Liver (tissue), 8 donors: ENCODE measurements at regions not wholly inside any gene's neighbourhood (a gene's known extent, or its start where the extent isn't known, plus 50 kb on each side); places are given as distances from the start of the nearest gene placed in this dataset.

Experiments
- DNase-seq: peaks from one replicate; pipeline ENCODE4 v3.0.0-alpha.2; 2017; ENCODE audit warnings: low spot score
- H3K27ac ChIP-seq, 2 donors: one replicate each; pipeline ENCODE4 v1.7.0; 2013; ENCODE audit warnings: inconsistent platforms in 2 of 2, low read length in 2 of 2, control low read depth in 1 of 2, low read depth in 1 of 2, mild to moderate bottlenecking in 1 of 2
- H3K27me3 ChIP-seq, 4 donors: one replicate each; pipeline versions ENCODE4 v1.6.1 to v1.7.0; 2013; ENCODE audit warnings: low read length in 3 of 4, inconsistent platforms in 1 of 4, mild to moderate bottlenecking in 1 of 4, moderate library complexity in 1 of 4; ENCODE audit not compliant: control insufficient read depth in 4 of 4, insufficient read depth in 4 of 4
- H3K36me3 ChIP-seq, 4 donors: one replicate each; pipeline versions ENCODE4 v1.6.1 to v1.7.0; 2013; ENCODE audit warnings: low read length in 3 of 4, mild to moderate bottlenecking in 3 of 4, low read depth in 1 of 4, moderate library complexity in 1 of 4; ENCODE audit not compliant: control insufficient read depth in 4 of 4, insufficient read depth in 3 of 4
- H3K4me1 ChIP-seq, 4 donors: one replicate each; pipeline versions ENCODE4 v1.6.1 to v1.7.0; 2013; ENCODE audit warnings: low read length in 3 of 4, mild to moderate bottlenecking in 3 of 4, moderate library complexity in 1 of 4; ENCODE audit not compliant: control insufficient read depth in 4 of 4, insufficient read depth in 4 of 4
- H3K4me3 ChIP-seq, 3 donors: one replicate each; pipeline versions ENCODE4 v1.6.1 to v1.7.0; 2013; ENCODE audit warnings: low read length in 3 of 3, control low read depth in 1 of 3, low read depth in 1 of 3, mild to moderate bottlenecking in 1 of 3
- H3K9ac ChIP-seq, 2 donors: one replicate each; pipeline ENCODE4 v1.7.0; 2013; ENCODE audit warnings: low read length in 2 of 2, mild to moderate bottlenecking in 2 of 2, moderate library complexity in 2 of 2, control low read depth in 1 of 2, low read depth in 1 of 2
- H3K9me3 ChIP-seq, 4 donors: one replicate each; pipeline versions ENCODE4 v1.6.1 to v1.7.0; 2013; ENCODE audit warnings: low read length in 3 of 4; ENCODE audit not compliant: control insufficient read depth in 4 of 4
- CTCF ChIP-seq: fragments of 150-350 bp; IDR thresholded peaks from 2 replicates; pipeline ENCODE4 v1.5.1; 2017; ENCODE audit warnings: improper control_type of control experiment, low read depth, low read length; ENCODE audit not compliant: missing input control
- EGR1 ChIP-seq, 2 donors: IDR thresholded peaks; 2 replicates each; pipeline ENCODE4 v1.6.1; 2016 to 2018; ENCODE audit warnings: antibody characterized with exemption in 2 of 2, low read depth in 2 of 2
- FOXA1 ChIP-seq: IDR thresholded peaks from 2 replicates; pipeline ENCODE4 v1.6.1; 2016; ENCODE audit warnings: antibody characterized with exemption
- FOXA2 ChIP-seq: IDR thresholded peaks from 2 replicates; pipeline ENCODE4 v1.6.1; 2016; ENCODE audit warnings: antibody characterized with exemption
- GABPA ChIP-seq, 2 donors: IDR thresholded peaks in 1 of 2; conservative IDR thresholded peaks in 1 of 2; 2 replicates each; pipeline ENCODE4 v1.6.1; 2016; ENCODE audit warnings: antibody characterized with exemption in 2 of 2, mild to moderate bottlenecking in 1 of 2, moderate library complexity in 1 of 2
- HNF4A ChIP-seq, 2 donors: conservative IDR thresholded peaks; 2 replicates each; pipeline ENCODE4 v1.6.1; 2016; ENCODE audit warnings: antibody characterized with exemption in 2 of 2, mild to moderate bottlenecking in 2 of 2
- HNF4G ChIP-seq: IDR thresholded peaks from 2 replicates; pipeline ENCODE4 v1.6.1; 2016; ENCODE audit warnings: antibody characterized with exemption
- JUND ChIP-seq, 2 donors: IDR thresholded peaks; 2 replicates each; pipeline ENCODE4 v1.6.1; 2016; ENCODE audit warnings: antibody characterized with exemption in 2 of 2
- NR2F2 ChIP-seq: IDR thresholded peaks from 2 replicates; pipeline ENCODE4 v1.6.1; 2016; ENCODE audit warnings: antibody characterized with exemption
- RAD21 ChIP-seq, 2 donors: IDR thresholded peaks; 2 replicates each; pipeline ENCODE4 v1.6.1; 2016; ENCODE audit warnings: antibody characterized with exemption in 2 of 2, mild to moderate bottlenecking in 2 of 2
- REST ChIP-seq: IDR thresholded peaks from 2 replicates; pipeline ENCODE4 v1.6.1; 2016; ENCODE audit warnings: antibody characterized with exemption, mild to moderate bottlenecking
- RXRA ChIP-seq, 2 donors: IDR thresholded peaks; 2 replicates each; pipeline ENCODE4 v1.6.1; 2017 to 2018; ENCODE audit warnings: antibody characterized with exemption in 2 of 2, mild to moderate bottlenecking in 1 of 2
- SP1 ChIP-seq: IDR thresholded peaks from 2 replicates; pipeline ENCODE4 v1.6.1; 2018; ENCODE audit warnings: antibody characterized with exemption, mild to moderate bottlenecking
- TAF1 ChIP-seq: conservative IDR thresholded peaks from 2 replicates; pipeline ENCODE4 v1.6.1; 2016; ENCODE audit warnings: antibody characterized with exemption, mild to moderate bottlenecking
- YY1 ChIP-seq: IDR thresholded peaks from 2 replicates; pipeline ENCODE4 v1.6.1; 2016; ENCODE audit warnings: antibody characterized with exemption, mild to moderate bottlenecking
- WGBS: extraction: QIAGEN DNeasy Blood & Tissue Kit; methylation state at CpG from one replicate; pipeline ENCODE4 v1.1.7; 2013; 5-methylcytosine and 5-hydroxymethylcytosine counted together
- TF ChIP-seq, protein P1 (sequence below): IDR thresholded peaks from 2 replicates; pipeline ENCODE4 v1.6.1; 2016; ENCODE audit warnings: antibody characterized with exemption
- TF ChIP-seq, protein P2 (sequence below): IDR thresholded peaks from 2 replicates; pipeline ENCODE4 v1.6.1; 2016; ENCODE audit warnings: antibody characterized with exemption
- donor health status: healthy.
- donor health status: healthy.
- donor health status: healthy.
- donor health status: healthy.
- donor health status: healthy.

DNA sequence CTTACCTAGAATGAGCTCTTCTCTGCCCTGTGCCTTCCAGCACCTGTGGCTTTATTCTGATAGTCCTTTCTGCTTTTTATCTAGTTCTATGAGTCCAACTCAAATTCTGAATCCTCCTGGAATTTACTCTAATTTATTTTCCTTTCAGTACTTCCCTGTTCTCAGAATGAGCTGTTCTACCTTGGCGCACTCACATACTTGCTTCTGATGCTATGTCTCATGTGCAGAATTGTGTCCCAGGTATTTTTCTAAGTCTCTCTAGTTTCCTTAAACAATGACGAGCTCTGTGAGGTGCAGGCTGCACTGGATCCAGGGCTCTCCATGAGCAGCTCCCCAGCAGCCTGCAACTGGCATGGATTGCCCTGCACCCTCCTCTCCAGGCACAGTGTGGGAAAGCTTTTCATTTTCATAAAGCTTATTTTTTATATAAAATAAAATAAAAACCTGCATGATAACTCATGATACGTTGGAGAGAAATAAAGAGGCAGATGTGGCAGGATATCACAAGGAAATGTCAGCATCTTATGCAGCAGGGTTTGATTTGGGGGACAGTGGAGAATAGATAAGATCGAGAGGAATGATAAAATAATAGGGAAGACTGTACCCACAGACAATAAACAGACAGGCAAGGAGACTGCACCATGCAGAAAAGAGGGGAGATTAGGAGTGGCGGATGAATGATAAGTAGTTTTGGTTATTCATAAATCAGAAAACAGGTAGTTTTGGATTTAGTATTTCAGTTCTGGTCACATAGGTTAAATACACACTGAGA lies 258.2 kb upstream of the POM121L12 start:
- 61% methylated on average over 5 of the region's 5 CpGs for WGBS
- Histone ChIP-seq H3K27me3 (no peaks in the 10 kb centered on the region), H3K4me1 (no peaks in the 10 kb centered on the region), H3K36me3 (no peaks in the 10 kb centered on the region), H3K27ac (no peak overlapping the region), H3K9ac (no peak overlapping the region), H3K4me3 (no peak overlapping the region), H3K9me3 (peaks cover 0 to 5% (median 1%) of the 10 kb centered on the region in 4 donors)
- TF ChIP-seq RAD21 (IDR thresholded peaks at IDR 0.05) = no peak
- TF ChIP-seq FOXA2 = no peak
- TF ChIP-seq HNF4A (conservative IDR thresholded peaks at IDR 0.05) = no peak
- TF ChIP-seq NR2F2 = no peak
- no peak for TF ChIP-seq REST
- no peak for TF ChIP-seq EGR1 (IDR thresholded peaks at IDR 0.05; ENCODE audit: low read depth in 2 of 2)
- no peak for TF ChIP-seq FOXA1
- TF ChIP-seq SP1 = no peak
- TF ChIP-seq, protein P1, sequence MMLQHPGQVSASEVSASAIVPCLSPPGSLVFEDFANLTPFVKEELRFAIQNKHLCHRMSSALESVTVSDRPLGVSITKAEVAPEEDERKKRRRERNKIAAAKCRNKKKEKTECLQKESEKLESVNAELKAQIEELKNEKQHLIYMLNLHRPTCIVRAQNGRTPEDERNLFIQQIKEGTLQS = no peak
- DNase-seq = no peak

- TF ChIP-seq RAD21 (IDR thresholded peaks at IDR 0.05) (no peak), HNF4G (no peak), FOXA2 (no peak), NR2F2 (no peak), YY1 (no peak), HNF4A (conservative IDR thresholded peaks at IDR 0.05) (no peak), JUND (IDR thresholded peaks at IDR 0.05) (no peak), CTCF (no peak), SP1 (no peak), TAF1 (no peak), GABPA (IDR thresholded peaks at IDR 0.05 in 1 of 2, conservative IDR thresholded peaks at IDR 0.05 in 1 of 2) (no peak), RXRA (IDR thresholded peaks at IDR 0.05) (no peak), FOXA1 (no peak)
- TF ChIP-seq, protein P1 = no peak
- TF ChIP-seq, protein P2, sequence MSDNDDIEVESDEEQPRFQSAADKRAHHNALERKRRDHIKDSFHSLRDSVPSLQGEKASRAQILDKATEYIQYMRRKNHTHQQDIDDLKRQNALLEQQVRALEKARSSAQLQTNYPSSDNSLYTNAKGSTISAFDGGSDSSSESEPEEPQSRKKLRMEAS = no peak
- no peak overlapping the region for H3K4me3 ChIP-seq
- no peak overlapping the region for H3K9ac ChIP-seq
- H3K27me3 ChIP-seq = no peaks in the 10 kb centered on the region
- 57% methylated on average over 1 of the region's 1 CpG for WGBS
- H3K27ac ChIP-seq = no peak overlapping the region
- H3K4me1 ChIP-seq = no peaks in the 10 kb centered on the region
- H3K36me3 ChIP-seq = no peaks in the 10 kb centered on the region
- DNase-seq = no peak
- H3K9me3 ChIP-seq = peaks cover 0 to 5% (median 1%) of the 10 kb centered on the region in 4 donors
Measured at GRCh38 chr7:52775876-52776275, 259.6 kb upstream of the POM121L12 start.
